Ascending aorta (tissue), 2 donors: ENCODE measurements at regions not wholly inside any gene's neighbourhood (a gene's known extent, or its start where the extent isn't known, plus 50 kb on each side); places are given as distances from the start of the nearest gene placed in this dataset.

Experiments used
- DNase-seq, 2 donors: peaks; one replicate each; pipeline ENCODE4 v3.0.0-alpha.2; 2019; ENCODE audit warnings: low spot score in 2 of 2
- H3K27ac ChIP-seq, 2 donors: fragments of 200-600 bp; sonication (generic); one replicate each; pipeline ENCODE4 v1.5.1; 2016 to 2017; ENCODE audit warnings: mild to moderate bottlenecking in 1 of 2
- H3K27me3 ChIP-seq: fragments of 200-600 bp; sonication (generic); one replicate; pipeline ENCODE4 v1.5.1; 2017
- H3K36me3 ChIP-seq, 2 donors: fragments of 200-600 bp; sonication (generic); one replicate each; pipeline ENCODE4 v1.5.1; 2016
- H3K4me1 ChIP-seq, 2 donors: fragments of 200-600 bp; sonication (generic); one replicate each; pipeline ENCODE4 v1.5.1; 2016 to 2017; ENCODE audit warnings: mild to moderate bottlenecking in 1 of 2
- H3K4me3 ChIP-seq, 2 donors: fragments of 200-600 bp; sonication (generic); one replicate each; pipeline ENCODE4 v1.5.1; 2016 to 2017; ENCODE audit warnings: mild to moderate bottlenecking in 1 of 2
- H3K9me3 ChIP-seq, 2 donors: fragments of 200-600 bp; sonication (generic); one replicate each; pipeline ENCODE4 v1.5.1; 2016
- intact Hi-C: fragments of 100-400 bp; cut with DNase I; formaldehyde crosslinking; loops from one replicate; pipeline ENCODE4 v1.15.1; 2023
- TF ChIP-seq, protein P1 (sequence below), 3 experiments: fragments of 200-600 bp in 2 of 3; fragments of 450-650 bp in 1 of 3; sonication (generic) in 2 of 3; IDR thresholded peaks; one replicate each; pipeline ENCODE4 v1.5.1; 2016 to 2019; ENCODE audit warnings: antibody characterized with exemption in 3 of 3, mild to moderate bottlenecking in 1 of 3, moderate library complexity in 1 of 3

DNA sequence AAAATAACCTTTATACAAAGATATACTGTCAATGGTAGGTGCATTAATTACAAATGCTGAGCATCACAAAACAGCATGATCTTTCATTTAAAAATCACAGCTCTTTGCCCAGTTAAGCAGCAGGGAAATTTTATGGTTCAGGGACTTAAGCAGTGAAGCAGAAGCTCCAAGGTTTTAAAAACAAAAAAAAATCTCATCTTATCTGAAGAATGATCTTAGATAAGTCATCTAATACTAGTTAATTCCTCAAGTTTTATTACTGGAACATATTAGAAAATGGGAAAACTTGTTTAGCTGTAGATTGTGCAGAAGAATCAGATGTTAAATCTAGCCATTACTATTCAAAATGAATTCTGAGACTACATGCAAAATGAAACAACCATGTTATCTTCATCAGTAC is 289.9 kb downstream of the GASK1B start:
- no peak overlapping the region for H3K27ac ChIP-seq
- intact Hi-C loops: no loop called here
- no peaks in the 10 kb centered on the region for H3K9me3 ChIP-seq
- H3K4me3 ChIP-seq: no peak overlapping the region
- no peaks in the 10 kb centered on the region for H3K27me3 ChIP-seq
- H3K36me3 ChIP-seq: no peaks in the 10 kb centered on the region
- DNase-seq: no peak
- peaks cover 0 to 4% of the 10 kb centered on the region in 2 donors for H3K4me1 ChIP-seq
- TF ChIP-seq, protein P1, sequence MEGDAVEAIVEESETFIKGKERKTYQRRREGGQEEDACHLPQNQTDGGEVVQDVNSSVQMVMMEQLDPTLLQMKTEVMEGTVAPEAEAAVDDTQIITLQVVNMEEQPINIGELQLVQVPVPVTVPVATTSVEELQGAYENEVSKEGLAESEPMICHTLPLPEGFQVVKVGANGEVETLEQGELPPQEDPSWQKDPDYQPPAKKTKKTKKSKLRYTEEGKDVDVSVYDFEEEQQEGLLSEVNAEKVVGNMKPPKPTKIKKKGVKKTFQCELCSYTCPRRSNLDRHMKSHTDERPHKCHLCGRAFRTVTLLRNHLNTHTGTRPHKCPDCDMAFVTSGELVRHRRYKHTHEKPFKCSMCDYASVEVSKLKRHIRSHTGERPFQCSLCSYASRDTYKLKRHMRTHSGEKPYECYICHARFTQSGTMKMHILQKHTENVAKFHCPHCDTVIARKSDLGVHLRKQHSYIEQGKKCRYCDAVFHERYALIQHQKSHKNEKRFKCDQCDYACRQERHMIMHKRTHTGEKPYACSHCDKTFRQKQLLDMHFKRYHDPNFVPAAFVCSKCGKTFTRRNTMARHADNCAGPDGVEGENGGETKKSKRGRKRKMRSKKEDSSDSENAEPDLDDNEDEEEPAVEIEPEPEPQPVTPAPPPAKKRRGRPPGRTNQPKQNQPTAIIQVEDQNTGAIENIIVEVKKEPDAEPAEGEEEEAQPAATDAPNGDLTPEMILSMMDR (IDR thresholded peaks at IDR 0.05): no peak

DNA sequence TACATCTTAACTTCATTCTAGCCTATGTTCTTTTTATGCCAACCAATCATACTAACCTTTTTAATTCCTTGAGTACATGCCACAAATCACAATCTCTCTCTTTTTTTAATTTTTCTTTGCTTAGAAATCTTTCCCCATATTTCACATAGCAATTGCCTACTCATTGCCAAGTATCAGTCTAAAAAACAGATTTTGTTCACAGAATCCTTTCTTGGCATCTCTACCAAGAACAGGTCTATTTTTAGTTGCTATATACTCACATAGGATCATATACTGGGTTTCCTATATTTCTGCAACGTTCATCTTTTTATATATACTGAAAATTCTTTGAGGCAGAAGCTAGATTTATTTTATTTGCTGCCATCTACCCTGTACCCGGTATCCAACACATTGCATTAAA is 292.1 kb downstream of the GASK1B start:
- Histone ChIP-seq H3K36me3 (no peaks in the 10 kb centered on the region), H3K4me3 (no peak overlapping the region), H3K4me1 (peaks cover 0 to 4% of the 10 kb centered on the region in 2 donors), H3K27me3 (no peaks in the 10 kb centered on the region), H3K27ac (no peak overlapping the region), H3K9me3 (no peaks in the 10 kb centered on the region)
- no peak for DNase-seq
- intact Hi-C loops: no loop called here
- TF ChIP-seq, protein P1 (IDR thresholded peaks at IDR 0.05): no peak

DNA sequence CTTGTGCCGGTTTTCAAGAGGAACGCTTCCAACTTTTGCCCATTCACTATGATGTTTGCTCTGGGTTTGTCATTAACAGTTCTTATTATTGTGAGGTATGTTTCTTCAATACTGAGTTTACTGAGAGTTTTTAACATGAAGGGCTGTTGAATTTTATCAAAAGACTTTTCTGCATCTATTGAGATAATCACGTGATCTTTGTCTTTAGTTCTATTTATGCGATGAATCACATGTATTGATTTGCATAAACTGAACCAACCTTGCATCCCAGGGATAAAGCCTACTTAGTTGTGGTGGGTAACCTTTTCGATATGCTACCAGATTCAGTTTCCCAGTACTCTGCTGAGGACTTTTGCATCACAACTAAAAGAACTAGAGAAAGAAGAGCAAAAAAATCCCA is 318.0 kb downstream of the GASK1B start:
- TF ChIP-seq, protein P1 (IDR thresholded peaks at IDR 0.05): no peak
- no peaks in the 10 kb centered on the region for H3K27me3 ChIP-seq
- H3K4me3 ChIP-seq: no peak overlapping the region
- no peaks in the 10 kb centered on the region for H3K36me3 ChIP-seq
- intact Hi-C loops: no loop called here
- no peaks in the 10 kb centered on the region for H3K9me3 ChIP-seq
- H3K27ac ChIP-seq: no peak overlapping the region
- no peaks in the 10 kb centered on the region for H3K4me1 ChIP-seq
- no peak for DNase-seq

GRCh38 chr4:157840648-157841047 is 332.2 kb downstream of the GASK1B start:
- no peak overlapping the region for H3K27ac ChIP-seq
- H3K4me3 ChIP-seq: no peak overlapping the region
- TF ChIP-seq, protein P1 (IDR thresholded peaks at IDR 0.05): no peak
- intact Hi-C loops: no loop called here
- no peaks in the 10 kb centered on the region for H3K9me3 ChIP-seq
- no peaks in the 10 kb centered on the region for H3K27me3 ChIP-seq
- peaks cover 0 to 14% of the 10 kb centered on the region in 2 donors for H3K4me1 ChIP-seq
- H3K36me3 ChIP-seq: no peaks in the 10 kb centered on the region
- no peak for DNase-seq

GRCh38 chr4:157840034-157840433 is 332.8 kb downstream of the GASK1B start:
- no peaks in the 10 kb centered on the region for H3K36me3 ChIP-seq
- H3K27ac ChIP-seq: peak overlapping the region in 1 of 2 donors; percentile 18
- H3K4me1 ChIP-seq: peaks cover 0 to 14% of the 10 kb centered on the region in 2 donors
- intact Hi-C loops: no loop called here
- TF ChIP-seq, protein P1 (IDR thresholded peaks at IDR 0.05): no peak
- H3K4me3 ChIP-seq: no peak overlapping the region
- H3K27me3 ChIP-seq: no peaks in the 10 kb centered on the region
- no peaks in the 10 kb centered on the region for H3K9me3 ChIP-seq
- no peak for DNase-seq

DNA sequence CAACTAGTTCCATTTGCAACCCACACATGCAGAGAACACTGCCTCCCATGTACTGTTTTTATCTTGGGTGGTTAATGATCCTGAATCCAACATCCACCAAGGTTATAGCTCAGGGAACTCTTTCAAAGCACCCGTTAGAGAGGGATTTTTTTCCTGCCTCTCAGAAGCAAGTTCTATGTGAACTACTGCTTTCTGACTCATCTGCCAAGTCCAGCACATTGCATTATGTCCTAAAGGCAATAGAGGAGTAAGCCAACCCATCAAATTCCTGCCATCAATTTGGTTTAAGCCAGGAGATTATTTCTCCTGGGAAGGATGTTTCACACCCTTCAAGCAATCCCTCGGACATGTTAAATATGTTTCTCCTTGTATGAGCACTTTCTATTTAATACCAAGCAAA is 334.5 kb downstream of the GASK1B start:
- TF ChIP-seq, protein P1 (IDR thresholded peaks at IDR 0.05): no peak
- peak overlapping the region; percentile 15 to 61 for H3K27ac ChIP-seq
- intact Hi-C loops: no loop called here

More for the DNA sequence above, 334.5 kb downstream of the GASK1B start:
- H3K9me3 ChIP-seq: no peaks in the 10 kb centered on the region
- no peak for DNase-seq
- H3K4me3 ChIP-seq: no peak overlapping the region
- no peaks in the 10 kb centered on the region for H3K36me3 ChIP-seq
- no peaks in the 10 kb centered on the region for H3K27me3 ChIP-seq
- peaks cover 0 to 14% of the 10 kb centered on the region in 2 donors for H3K4me1 ChIP-seq
